ENCODE measurements at regions not wholly inside any gene's neighbourhood (a gene's known extent, or its start where the extent isn't known, plus 50 kb on each side); places are given as distances from the start of the nearest gene placed in this dataset.

DNA sequence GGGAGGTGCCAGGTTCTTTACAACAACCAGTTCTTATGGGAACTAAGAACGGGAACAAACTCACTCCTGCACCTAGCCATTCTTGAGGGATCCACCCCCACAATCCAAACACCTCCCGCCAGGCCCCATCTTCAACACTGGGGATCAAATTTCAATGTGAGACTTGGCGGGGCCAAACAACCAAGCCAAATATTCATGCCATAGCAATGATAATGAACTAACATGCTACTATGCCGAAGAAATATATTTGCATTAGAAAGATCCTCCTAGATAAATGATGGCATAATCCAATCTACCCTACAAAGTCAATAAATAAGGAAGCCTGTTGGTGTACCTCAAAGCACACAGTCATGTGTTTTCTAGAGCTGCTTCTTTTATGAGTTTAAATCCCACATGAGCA lies 57.6 kb downstream of the CCDC71L start:
- Histone ChIP-seq H3K27ac (ENCODE audit: low read depth, low read length, poor library complexity, severe bottlenecking) (no peak overlapping the region), H3K36me3 (ENCODE audit: insufficient read depth, low read length, poor library complexity, severe bottlenecking) (no peaks in the 10 kb centered on the region), H3K4me1 (ENCODE audit: insufficient read depth, low read length, poor library complexity, severe bottlenecking) (no peaks in the 10 kb centered on the region), H3K27me3 (replicated peaks; ENCODE audit: insufficient read depth, low read depth, low read length, poor library complexity) (no peaks in the 10 kb centered on the region), H3K4me3 (ENCODE audit: low read depth, low read length, poor library complexity, severe bottlenecking) (no peak overlapping the region), H3K9me3 (ENCODE audit: low read depth, low read length, poor library complexity, severe bottlenecking) (no peaks in the 10 kb centered on the region)
- intact Hi-C loops (cut with micrococcal nuclease; ENCODE audit: unreplicated experiment) = no loop called here
- TF ChIP-seq, protein P1, sequence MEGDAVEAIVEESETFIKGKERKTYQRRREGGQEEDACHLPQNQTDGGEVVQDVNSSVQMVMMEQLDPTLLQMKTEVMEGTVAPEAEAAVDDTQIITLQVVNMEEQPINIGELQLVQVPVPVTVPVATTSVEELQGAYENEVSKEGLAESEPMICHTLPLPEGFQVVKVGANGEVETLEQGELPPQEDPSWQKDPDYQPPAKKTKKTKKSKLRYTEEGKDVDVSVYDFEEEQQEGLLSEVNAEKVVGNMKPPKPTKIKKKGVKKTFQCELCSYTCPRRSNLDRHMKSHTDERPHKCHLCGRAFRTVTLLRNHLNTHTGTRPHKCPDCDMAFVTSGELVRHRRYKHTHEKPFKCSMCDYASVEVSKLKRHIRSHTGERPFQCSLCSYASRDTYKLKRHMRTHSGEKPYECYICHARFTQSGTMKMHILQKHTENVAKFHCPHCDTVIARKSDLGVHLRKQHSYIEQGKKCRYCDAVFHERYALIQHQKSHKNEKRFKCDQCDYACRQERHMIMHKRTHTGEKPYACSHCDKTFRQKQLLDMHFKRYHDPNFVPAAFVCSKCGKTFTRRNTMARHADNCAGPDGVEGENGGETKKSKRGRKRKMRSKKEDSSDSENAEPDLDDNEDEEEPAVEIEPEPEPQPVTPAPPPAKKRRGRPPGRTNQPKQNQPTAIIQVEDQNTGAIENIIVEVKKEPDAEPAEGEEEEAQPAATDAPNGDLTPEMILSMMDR (conservative IDR thresholded peaks at IDR 0.05; ENCODE audit: low read depth, low read length) = no peak
- ChIA-PET CTCF (no interaction called here), POLR2A (ENCODE audit: low non-redundant PET) (no interaction called here)
- no TSS peak for BruUV-seq (replicated peaks)
- no peak for DNase-seq (ENCODE audit: low spot score)

DNA sequence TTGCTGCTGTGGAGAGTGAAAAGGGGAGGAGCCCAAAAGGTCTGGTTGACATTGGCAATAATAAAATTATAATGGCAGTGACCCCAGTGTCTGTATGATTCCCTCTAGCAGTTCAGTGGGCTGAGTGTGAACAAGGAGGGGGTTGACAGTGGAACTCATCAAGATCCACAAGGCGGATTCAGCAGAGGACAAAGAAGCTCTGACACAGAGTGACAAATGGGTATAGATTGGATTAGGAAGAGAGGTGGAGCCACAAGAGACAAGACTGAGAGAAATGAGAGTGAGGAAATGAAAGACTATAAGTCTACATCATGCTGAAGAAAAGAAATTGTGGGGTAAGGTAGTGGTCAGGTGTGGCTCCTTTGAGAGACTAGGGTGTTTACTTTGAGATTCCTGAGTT lies 58.9 kb downstream of the CCDC71L start:
- CTCF ChIA-PET = no interaction called here
- H3K9me3 ChIP-seq (ENCODE audit: low read depth, low read length, poor library complexity, severe bottlenecking) = no peaks in the 10 kb centered on the region
- POLR2A ChIA-PET (ENCODE audit: low non-redundant PET) = no interaction called here
- intact Hi-C loops (cut with micrococcal nuclease; ENCODE audit: unreplicated experiment) = no loop called here
- no TSS peak for BruUV-seq (replicated peaks)
- H3K4me3 ChIP-seq (ENCODE audit: low read depth, low read length, poor library complexity, severe bottlenecking) = no peak overlapping the region
- no peak for TF ChIP-seq EZH2 (IDR thresholded peaks at IDR 0.05; ENCODE audit: borderline replicate concordance, low read depth, low read length, poor library complexity, severe bottlenecking)
- TF ChIP-seq, protein P1 (conservative IDR thresholded peaks at IDR 0.05; ENCODE audit: low read depth, low read length) = no peak
- DNase-seq (ENCODE audit: low spot score) = no peak
- no peaks in the 10 kb centered on the region for H3K4me1 ChIP-seq (ENCODE audit: insufficient read depth, low read length, poor library complexity, severe bottlenecking)
- H3K27me3 ChIP-seq (replicated peaks; ENCODE audit: insufficient read depth, low read depth, low read length, poor library complexity) = no peaks in the 10 kb centered on the region
- H3K27ac ChIP-seq (ENCODE audit: low read depth, low read length, poor library complexity, severe bottlenecking) = no peak overlapping the region
- no peaks in the 10 kb centered on the region for H3K36me3 ChIP-seq (ENCODE audit: insufficient read depth, low read length, poor library complexity, severe bottlenecking)

GRCh38 chr7:106600569-106601373 lies 60.2 kb downstream of the CCDC71L start:
- no peaks in the 10 kb centered on the region for H3K4me1 ChIP-seq (ENCODE audit: insufficient read depth, low read length, poor library complexity, severe bottlenecking)
- ChIA-PET CTCF (no interaction called here), POLR2A (ENCODE audit: low non-redundant PET) (no interaction called here)
- H3K27me3 ChIP-seq (replicated peaks; ENCODE audit: insufficient read depth, low read depth, low read length, poor library complexity) = no peaks in the 10 kb centered on the region
- no peak overlapping the region for H3K4me3 ChIP-seq (ENCODE audit: low read depth, low read length, poor library complexity, severe bottlenecking)
- DNase-seq (ENCODE audit: low spot score) = no peak
- no peak overlapping the region for H3K27ac ChIP-seq (ENCODE audit: low read depth, low read length, poor library complexity, severe bottlenecking)
- no TSS peak for BruUV-seq (replicated peaks)
- H3K9me3 ChIP-seq (ENCODE audit: low read depth, low read length, poor library complexity, severe bottlenecking) = no peaks in the 10 kb centered on the region
- intact Hi-C loops (cut with micrococcal nuclease; ENCODE audit: unreplicated experiment) = no loop called here
- no peaks in the 10 kb centered on the region for H3K36me3 ChIP-seq (ENCODE audit: insufficient read depth, low read length, poor library complexity, severe bottlenecking)
- no peak for TF ChIP-seq EZH2 (IDR thresholded peaks at IDR 0.05; ENCODE audit: borderline replicate concordance, low read depth, low read length, poor library complexity, severe bottlenecking)
- TF ChIP-seq, protein P1 (conservative IDR thresholded peaks at IDR 0.05; ENCODE audit: low read depth, low read length) = no peak

All from A673 (cell line).